Middle frontal gyrus (tissue), 1 donor: ENCODE measurements at regions not wholly inside any gene's neighbourhood (a gene's known extent, or its start where the extent isn't known, plus 50 kb on each side); places are given as distances from the start of the nearest gene placed in this dataset.
"Not testable (repeated sequence)": the region's sequence is repeated elsewhere in the genome, so short reads cannot be mapped to it uniquely, and the experiment has no call there.

Experiments
- DNase-seq: peaks from one replicate; pipeline ENCODE4 v3.0.0-alpha.2; 2015; ENCODE audit warnings: low spot score; ENCODE audit errors: extremely low spot score

DNA sequence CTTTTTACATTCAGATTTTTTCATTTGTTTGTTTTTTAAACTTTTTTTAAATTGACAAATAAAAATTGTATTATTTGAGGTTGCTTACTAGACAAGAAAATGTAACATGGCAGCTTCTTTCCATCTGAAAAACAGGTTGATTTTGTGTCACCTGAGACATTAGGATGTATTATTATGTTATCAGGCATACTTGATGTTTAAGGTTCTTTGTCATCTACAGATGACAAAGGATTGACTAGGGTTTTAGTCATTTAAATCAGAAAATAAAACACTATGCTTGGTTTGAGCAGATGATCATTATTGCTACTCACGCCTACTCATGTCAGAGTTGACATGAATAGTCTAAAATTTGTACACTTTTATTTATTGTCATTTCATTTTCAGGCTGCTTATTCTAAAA lies 1494.5 kb downstream of the SLITRK5 start:
- DNase-seq: no peak

DNA sequence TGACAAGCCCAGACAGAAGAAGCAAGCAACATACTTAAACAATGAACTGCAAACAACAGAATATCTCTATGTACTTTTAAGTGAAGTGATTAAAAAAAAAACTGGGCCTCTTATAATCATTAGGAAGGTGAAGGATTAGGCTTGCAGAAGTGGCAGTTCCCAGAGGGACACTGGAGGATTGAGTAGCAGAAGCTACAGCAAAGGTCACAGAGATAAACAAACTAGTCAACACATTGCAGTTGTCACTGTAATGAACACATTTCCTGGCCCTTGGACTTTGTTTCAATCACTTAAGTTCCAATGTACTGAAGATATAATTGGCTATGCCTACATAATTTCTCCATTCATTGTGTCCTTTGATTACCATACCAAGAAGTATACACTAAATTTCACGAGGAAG lies 1498.8 kb downstream of the SLITRK5 start:
- no peak for DNase-seq

DNA sequence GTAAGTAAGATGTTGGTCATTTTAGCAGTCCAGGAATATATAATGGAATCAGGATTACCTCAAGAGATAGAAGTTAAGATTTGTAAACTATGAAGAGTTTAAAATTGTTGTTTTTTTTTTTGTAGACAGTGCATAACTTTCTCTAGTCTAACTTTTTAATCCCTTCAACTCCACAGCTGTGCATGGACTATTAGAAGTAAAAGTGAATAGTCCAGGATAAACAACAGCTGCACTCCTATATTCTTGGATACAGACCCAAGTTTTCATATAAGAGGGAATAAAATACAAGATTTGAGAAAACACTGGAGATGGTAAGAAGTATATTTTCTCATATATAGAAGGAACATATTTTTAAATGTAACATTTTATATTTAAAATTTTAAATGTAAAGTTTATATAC lies 1509.9 kb downstream of the SLITRK5 start:
- no peak for DNase-seq

DNA sequence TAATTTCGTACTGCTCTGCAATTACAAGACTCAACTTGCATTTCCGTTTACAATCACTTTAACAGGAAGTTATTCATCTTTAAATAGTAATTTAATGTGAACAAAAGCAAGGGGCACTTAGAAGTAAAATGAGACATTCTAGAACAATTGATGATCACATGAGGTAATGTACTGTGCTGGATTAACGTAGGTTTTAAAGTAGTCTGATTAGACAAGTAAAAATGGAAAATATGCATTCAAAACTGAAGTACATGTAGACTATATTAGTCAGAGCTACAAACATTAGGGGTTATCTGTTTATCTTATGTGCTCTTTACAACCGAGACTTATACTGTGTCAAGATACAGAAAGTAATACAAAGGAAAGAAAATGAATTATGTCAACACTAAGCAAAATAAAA lies 1528.0 kb downstream of the SLITRK5 start:
- DNase-seq: no peak

DNA sequence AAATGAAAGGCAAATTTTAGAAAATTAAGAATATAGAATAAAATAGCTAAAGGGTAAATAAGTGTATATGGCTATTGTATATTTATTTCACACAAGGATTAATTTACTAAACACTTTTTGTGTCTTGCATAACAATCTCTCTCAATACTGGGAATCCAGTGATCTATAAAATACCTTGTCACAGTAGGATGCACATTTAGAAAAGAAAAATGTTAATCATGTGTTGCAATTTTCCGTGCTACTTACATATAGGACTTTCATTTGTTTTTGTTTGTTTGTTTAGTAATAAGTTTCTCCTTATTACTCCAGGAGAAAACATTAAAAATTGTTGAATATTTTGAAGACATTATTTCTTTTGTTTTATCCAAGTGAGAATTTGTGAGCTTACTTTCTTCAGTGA lies 1533.3 kb downstream of the SLITRK5 start:
- no peak for DNase-seq

DNA sequence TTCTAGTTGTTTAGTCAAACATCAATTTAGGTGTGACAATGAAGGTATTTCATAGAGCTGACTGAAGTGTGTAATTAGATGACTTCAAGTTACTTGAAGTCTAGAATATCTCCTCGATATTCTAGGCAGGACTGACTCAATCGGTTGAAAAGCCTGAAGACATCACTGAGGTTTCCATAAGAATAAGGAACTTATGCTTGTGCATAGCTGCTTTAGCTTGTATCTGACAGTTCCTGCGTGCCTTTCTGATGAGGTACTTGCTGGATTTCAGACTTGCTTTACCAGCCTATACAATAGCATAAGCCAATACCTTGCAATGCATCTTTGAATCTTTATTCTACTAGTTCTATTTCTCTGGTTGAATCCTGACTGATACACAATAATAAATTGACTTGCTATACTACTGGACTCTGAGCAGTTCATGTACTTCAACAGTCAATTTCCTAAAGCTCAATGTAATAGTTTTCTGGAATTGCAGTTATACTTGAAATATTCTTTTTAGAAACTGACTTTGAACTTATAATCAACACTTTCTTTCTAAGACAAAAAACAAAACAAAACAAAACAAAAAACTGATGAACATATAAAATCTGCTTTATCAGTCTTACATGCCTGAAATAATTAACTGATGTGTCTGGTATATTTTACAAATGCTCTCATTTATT lies 1534.8 kb downstream of the SLITRK5 start:
- DNase-seq: no peak

DNA sequence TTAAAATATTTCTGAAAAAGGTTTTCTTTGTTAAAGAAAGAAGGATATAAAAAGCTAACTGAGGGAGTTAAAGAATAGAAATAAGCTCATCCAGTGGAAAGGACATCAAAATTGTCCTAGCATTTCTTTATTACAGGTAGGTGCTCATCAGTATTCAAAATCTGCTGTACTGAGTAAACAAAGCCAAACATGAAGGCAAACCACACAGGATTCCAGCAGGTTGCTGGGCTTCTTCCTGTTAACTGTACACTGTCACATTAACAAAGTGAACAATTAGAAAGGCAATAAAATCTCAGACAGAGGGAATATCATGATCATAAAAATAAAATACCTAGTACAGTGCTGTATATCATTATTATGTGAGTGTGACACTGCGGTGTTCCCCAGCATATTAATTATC lies 1541.0 kb downstream of the SLITRK5 start:
- DNase-seq: no peak

DNA sequence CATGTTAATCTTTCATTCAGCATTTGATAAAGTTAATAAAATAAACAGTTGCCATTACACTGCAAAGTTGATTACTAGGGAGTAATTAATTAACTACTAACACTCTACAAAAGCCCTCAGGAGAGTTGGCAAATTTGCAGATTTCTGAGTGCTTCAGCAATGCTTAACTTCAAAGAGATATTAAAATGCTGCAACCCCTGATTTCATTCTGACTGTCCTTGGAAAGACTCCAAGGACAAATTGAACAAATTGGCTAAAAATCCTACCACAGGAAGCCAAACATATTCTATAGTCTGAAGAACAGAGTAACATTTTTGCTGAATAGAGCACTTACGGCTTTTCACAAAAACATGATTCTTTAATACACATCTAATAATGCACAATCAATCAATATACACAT lies 1543.0 kb downstream of the SLITRK5 start:
- DNase-seq: no peak

DNA sequence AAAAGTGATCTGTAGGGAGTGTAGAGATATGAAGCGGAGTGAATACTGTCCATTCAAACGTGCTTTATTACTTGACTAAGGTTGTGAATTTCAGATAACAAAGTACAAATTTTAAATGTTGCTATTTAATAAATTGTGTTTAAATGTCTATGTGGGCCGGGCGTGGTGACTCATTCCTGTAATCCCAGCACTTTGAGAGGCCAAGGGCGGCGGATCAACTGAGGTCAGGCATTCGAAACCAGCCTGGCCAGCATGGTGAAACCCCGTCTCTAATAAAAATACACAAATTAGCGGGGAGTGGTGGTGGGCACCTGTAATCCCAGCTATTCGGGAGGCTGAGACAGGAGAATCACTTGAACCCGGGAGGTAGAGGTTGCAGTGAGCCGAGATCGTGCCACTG lies 1544.1 kb downstream of the SLITRK5 start:
- DNase-seq: not testable (repeated sequence)

DNA sequence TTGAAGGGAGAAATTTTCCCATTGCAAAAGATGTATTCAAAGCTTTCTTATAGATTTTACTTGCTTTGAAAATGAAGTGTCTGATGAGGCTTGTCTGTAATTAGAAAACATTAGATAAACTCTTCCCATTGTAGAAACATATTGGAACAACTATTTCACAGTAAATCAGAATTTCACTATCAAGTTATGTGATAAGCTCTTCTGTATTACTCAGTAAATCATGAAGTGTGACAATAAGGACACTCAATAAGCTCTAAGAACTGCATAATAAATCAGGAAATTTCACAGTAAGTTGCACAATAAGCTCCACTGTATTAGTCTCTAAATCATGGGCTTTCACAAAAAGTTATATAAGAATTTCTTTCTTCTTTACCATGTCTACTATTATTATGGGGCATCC lies 1546.6 kb downstream of the SLITRK5 start:
- no peak for DNase-seq

DNA sequence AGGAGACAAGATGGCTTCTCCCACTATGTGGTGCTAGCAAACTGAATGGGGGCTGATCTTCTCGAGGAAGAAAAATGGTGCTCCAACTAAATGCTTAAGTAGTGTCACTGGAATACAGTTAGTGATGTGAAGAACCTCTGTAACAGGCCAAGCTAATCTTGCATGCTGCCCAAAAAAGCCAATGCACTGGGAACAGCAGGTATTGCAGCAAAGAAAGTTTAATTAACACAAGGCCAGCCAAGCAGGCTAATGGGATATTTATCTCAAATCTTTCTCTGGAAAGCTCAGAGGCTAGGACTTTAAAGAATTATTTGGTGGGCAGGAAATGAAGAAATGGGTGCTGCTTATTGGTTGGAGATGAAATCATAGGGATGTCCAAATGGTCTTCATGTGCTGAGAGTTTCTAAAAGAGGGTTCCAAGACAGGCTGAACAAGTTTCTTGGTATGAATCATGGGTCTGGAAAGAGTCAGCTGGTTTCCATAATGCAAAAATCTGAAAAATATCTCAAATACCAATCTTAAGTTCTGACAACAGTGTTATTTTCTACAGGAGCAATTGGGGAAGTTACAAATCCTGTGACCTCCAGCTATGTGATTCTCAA lies 1550.5 kb downstream of the SLITRK5 start:
- DNase-seq: no peak

DNA sequence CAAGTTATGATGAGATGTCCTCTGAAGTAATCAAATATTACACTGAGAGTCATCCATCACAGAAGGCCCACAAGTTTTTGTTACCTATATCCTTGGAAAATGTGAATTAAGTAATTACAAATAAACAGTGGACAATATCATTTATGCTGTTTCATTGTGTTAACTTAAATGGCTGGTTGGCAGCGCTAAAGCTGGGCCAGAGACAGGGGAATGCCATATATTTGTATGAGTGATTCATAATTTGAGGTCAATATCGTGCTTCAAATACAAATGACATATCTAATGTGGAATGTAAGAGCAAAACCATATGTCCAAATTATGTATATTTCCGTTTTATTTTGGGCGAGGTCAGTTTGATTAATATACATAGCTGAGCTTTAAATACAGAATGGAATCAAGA lies 1556.2 kb downstream of the SLITRK5 start:
- DNase-seq: no peak

DNA sequence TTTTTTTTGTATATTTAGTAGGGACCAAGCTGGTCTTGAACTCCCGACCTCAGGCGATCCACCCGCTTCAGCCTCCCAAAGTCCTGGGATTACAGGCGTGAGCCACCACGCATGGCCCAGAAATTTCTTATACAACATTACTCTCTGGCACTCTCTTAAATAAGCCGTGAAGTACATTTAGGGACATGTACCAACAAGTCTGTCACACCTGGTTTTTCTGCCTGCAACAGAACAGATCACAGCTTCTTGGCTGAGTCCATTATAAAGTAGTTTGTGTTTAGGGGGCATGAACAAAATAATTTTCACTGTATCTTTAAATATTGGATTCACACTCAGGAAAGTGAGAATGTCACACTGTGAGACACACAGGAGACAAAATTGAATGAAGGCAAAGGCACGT lies 1567.3 kb downstream of the SLITRK5 start:
- no peak for DNase-seq

DNA sequence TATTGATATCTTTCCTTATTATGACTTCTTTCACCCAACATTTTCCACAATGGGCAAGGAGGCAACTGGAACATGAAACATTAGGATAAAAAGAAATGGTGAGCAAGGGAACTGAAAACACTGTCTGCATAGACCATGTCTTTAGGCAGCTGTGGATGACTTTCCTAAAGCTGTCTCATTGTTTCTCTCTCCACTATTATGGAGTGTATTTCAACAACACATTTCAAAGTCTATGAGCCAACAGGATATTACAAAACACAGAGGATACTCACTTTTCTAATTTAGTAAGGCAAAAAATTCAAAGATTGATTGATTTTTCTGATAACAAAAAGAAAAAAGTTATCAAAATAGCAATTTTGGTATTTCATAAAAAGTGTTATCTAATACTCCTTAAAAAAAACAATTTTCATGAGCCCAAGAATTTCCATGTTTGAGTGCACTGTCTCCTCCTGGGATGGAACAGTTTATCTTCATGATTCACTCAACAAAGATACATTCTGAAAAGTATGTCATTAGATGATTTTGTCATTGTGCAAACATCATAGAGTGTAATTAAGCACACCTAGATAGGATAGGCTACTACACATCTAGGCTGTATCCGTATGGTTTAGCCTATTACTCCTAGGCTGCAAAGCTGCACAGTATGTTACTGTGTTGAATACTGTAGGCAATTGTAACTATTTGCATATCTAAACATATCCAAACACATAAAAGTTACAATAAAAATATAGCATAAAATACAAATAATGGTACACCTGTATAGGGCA lies 1568.4 kb downstream of the SLITRK5 start:
- no peak for DNase-seq

DNA sequence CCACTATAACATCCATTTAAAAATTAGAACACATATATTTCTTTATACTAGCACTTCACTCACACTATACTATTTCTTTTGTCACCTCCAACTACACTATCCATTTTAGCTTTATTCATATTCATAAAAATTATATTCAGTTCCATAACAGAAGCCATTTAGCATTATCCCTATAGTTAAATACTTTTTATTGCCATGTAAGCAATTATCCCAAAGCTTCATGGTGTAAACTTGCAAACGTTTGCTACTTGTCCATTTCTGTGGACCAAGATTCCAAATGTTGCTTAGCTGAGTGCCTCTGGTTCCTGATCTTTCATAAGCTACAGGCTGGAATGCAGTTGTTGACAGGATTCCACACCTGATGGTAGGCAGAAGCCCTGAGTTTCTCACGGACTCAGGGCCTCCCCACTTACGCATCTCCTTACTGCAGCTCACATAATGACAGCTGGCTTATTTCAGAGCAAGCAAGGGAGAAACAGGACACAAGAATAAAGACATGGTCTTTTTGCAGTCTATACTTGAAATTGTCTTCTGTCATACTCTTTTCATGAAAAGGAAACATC lies 1584.8 kb downstream of the SLITRK5 start:
- DNase-seq: no peak

DNA sequence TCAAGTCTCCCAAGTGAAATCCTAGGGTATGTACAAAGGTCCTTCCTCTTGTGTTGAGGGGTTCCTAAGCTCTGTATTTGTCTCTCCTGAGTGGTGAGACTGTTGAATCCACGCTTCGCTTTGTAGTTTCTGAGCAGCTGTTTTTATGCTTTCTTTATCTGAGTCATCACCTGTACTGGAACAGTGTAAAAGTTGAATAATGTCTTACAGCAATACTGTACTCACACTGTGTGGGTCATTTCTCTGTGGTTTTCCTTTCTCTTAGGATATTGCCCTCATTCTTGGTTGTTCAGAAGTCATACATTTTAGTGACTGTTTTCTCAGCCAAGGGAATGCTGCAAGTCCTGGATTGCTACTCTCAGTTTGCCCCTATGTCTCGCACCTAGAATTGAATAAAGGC lies 1596.6 kb downstream of the SLITRK5 start:
- DNase-seq: no peak

DNA sequence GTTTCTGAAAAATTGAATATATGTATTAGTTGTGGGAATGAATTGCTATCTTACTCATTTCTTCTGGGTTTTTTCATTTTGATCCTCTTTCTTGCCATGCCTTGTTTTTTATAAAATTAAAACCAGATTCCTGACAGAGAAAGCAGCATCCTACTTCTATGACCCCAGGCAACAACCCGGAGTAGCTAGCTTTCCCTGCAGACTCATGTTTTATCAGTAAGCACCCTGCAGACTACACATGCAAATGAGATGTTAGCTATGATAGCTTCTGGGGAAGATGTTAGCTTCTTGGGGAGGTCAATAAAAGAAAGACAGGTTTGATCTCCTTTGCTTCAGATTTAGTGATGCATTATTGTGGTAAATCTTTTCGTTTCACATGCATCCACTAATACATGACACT lies 1598.6 kb downstream of the SLITRK5 start:
- no peak for DNase-seq

DNA sequence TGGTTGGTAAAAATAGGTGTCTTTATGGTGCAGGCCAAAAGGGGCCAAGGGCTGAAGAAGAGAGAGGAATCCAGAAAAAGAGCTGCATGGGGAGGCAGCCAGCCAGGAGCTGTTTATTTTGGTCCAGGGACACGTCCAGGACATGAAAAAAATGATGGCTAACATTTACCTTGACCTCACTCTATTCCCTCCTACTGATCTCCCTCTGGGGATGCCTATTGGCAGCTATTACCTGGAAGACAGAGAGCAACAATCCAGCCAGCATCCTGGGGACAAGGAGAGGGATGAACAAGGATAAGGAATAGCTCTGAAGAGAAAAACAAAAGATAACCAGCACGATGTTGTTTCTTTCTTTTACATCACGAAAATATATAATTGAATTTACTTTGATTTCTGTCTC lies 1599.6 kb downstream of the SLITRK5 start:
- no peak for DNase-seq

DNA sequence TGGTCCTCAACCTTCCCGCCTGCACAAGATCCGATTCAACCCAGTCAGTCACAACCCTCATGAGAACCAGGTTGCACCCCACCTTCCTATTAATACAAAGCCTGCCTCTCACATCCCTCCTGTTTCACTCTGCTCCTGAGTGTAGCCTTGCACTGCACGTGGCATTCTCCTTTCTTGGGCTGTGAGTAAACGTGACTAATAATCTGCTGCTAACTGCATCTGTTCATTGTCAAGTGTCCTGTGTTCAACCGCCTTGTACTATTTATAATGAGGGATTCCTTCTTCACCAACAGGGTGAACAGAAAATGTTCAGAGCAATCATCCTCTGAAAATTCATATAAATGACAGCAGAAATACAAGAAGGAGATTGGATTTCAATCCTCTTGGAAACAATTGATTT lies 1608.2 kb downstream of the SLITRK5 start:
- DNase-seq: no peak

DNA sequence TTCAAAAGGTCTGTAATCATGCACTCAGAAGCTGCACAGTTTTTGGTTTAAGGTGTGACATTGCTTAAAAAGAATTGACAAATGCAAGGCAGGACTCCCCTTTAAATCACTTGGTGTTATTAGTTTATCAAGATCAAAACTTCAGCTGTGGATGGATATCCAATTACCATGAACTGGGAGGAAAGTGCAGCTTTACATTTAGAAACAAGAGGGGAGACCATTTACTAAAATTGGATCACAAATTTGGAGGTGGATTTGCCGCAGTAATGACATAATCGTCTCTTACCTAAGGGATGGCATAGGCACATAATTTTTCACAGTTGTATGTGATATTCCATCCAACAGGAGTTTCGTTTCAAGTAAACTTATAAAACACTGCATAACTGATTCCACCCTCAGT lies 1610.2 kb downstream of the SLITRK5 start:
- DNase-seq: no peak

DNA sequence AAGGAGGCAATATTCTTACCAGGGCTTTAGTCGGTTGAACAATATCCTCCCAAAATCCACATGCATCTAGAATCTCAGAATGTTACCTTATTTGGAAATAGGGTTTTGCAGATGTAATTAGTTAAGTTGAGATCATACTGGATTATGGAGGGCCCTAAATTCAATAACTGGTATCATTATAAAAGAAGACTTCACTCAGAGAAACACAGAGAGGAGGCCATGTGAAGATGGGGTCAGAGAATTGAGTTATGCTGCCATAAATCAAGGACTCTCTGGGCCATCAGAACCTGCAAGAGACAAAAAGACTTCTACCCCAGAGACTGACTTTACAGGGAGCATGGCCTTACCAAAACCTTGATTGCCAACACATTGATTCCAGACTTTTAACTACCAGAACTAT lies 1611.1 kb downstream of the SLITRK5 start:
- DNase-seq: no peak

DNA sequence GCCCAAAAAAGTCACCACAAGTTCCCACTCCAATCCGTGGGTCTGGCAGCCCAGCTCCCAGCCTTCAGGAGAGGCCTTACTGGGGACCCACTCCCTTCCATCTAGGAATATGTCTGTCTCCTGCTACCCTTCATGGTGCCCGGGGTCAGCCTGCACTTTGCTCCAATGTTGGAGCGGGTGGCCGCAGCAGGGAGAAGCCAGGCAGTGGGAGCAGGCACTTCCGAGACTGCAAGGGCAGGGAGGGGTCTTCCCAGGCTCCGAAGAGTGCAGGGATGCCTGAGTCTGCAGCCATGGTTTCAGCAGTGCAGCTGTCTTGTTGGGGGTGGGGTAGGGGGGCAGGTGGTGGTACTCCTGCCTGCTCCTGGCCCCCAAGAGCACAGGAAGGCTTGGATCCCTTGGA lies 1616.2 kb downstream of the SLITRK5 start:
- DNase-seq: no peak
